DND-41 (cell line): ENCODE measurements at regions not wholly inside any gene's neighbourhood (a gene's known extent, or its start where the extent isn't known, plus 50 kb on each side); places are given as distances from the start of the nearest gene placed in this dataset.

Experiments used
- ATAC-seq: fragments of 200-7000 bp; cut with Tn5 transposase; 3 replicates; pipeline ENCODE4 v1.9.1; 2021; ENCODE audit warnings: low read depth; ENCODE audit not compliant: insufficient read depth
- DNase-seq: peaks from one replicate; pipeline ENCODE4 v3.0.0-alpha.2; 2020
- H2AFZ ChIP-seq: 2 replicates; pipeline ENCODE4 v1.6.0; 2012; ENCODE audit warnings: low read depth, low read length
- H3K27ac ChIP-seq: 2 replicates; pipeline ENCODE4 v1.5.1; 2012; ENCODE audit warnings: low read length, inconsistent platforms
- H3K27me3 ChIP-seq: fragments of 200-600 bp; sonication (generic); 2 replicates; pipeline ENCODE4 v1.6.0; 2012; ENCODE audit warnings: low read length, mild to moderate bottlenecking, inconsistent platforms; ENCODE audit not compliant: insufficient read depth, poor library complexity
- H3K36me3 ChIP-seq: 2 replicates; pipeline ENCODE4 v1.5.1; 2012; ENCODE audit warnings: low read length, inconsistent platforms; ENCODE audit not compliant: insufficient read depth
- H3K4me1 ChIP-seq: 2 replicates; pipeline ENCODE4 v1.5.1; 2012; ENCODE audit warnings: mild to moderate bottlenecking, low read length; ENCODE audit not compliant: insufficient read depth
- H3K4me2 ChIP-seq: 2 replicates; pipeline ENCODE4 v1.6.0; 2012; ENCODE audit warnings: mild to moderate bottlenecking, moderate library complexity, low read length, inconsistent platforms; ENCODE audit not compliant: insufficient read depth
- H3K4me3 ChIP-seq, 2 experiments: fragments of 200-600 bp in 1 of 2; shearing (Covaris generic) in 1 of 2; 2 replicates each; pipeline ENCODE4 v1.5.1; 2012 to 2016; ENCODE audit warnings: inconsistent platforms in 2 of 2, low read length in 2 of 2, mild to moderate bottlenecking in 2 of 2, low read depth in 1 of 2, moderate library complexity in 1 of 2
- H3K79me2 ChIP-seq: 2 replicates; pipeline ENCODE4 v1.6.0; 2012; ENCODE audit warnings: low read length, inconsistent platforms; ENCODE audit not compliant: insufficient read depth
- H3K9ac ChIP-seq: 2 replicates; pipeline ENCODE4 v1.6.0; 2012; ENCODE audit warnings: low read depth, mild to moderate bottlenecking, inconsistent platforms, low read length, moderate library complexity
- H3K9me3 ChIP-seq: 2 replicates; pipeline ENCODE4 v1.5.1; 2012; ENCODE audit warnings: low read length, moderate library complexity, mild to moderate bottlenecking, inconsistent platforms; ENCODE audit not compliant: insufficient read depth, severe bottlenecking
- H4K20me1 ChIP-seq: 2 replicates; pipeline ENCODE4 v1.6.0; 2012; ENCODE audit warnings: low read length; ENCODE audit not compliant: insufficient read depth
- EZH2 ChIP-seq: IDR thresholded peaks from 3 replicates; pipeline ENCODE4 v1.6.1; 2012; ENCODE audit warnings: borderline replicate concordance, low read depth, mild to moderate bottlenecking, moderate library complexity, low read length, inconsistent platforms; ENCODE audit not compliant: severe bottlenecking
- TF ChIP-seq, protein P1 (sequence below): IDR thresholded peaks from 2 replicates; pipeline ENCODE4 v1.5.1; 2012; ENCODE audit warnings: borderline replicate concordance, low read length, moderate library complexity, mild to moderate bottlenecking; ENCODE audit not compliant: poor library complexity, severe bottlenecking; ENCODE audit errors: extremely low read depth

DNA sequence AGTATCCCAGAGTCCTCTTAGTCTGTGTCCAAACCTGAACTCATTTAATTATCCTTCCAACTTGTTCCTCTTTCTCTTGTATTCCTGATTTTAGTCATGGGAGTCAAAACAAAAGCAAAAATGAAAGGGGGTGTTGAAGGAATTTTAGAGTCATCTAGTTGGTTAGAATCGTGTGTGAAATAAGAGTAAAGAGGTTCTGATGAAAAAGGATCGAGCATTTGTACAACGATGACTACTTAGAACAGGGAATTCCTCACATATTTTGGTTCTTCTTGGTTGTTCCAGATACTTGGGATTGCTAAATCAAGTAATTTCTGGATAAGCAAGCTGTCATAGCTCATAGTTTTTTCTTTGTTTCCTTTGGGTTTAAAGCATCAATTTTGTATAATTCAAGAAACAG is 194.4 kb downstream of the BCOR start:
- TF ChIP-seq, protein P1, sequence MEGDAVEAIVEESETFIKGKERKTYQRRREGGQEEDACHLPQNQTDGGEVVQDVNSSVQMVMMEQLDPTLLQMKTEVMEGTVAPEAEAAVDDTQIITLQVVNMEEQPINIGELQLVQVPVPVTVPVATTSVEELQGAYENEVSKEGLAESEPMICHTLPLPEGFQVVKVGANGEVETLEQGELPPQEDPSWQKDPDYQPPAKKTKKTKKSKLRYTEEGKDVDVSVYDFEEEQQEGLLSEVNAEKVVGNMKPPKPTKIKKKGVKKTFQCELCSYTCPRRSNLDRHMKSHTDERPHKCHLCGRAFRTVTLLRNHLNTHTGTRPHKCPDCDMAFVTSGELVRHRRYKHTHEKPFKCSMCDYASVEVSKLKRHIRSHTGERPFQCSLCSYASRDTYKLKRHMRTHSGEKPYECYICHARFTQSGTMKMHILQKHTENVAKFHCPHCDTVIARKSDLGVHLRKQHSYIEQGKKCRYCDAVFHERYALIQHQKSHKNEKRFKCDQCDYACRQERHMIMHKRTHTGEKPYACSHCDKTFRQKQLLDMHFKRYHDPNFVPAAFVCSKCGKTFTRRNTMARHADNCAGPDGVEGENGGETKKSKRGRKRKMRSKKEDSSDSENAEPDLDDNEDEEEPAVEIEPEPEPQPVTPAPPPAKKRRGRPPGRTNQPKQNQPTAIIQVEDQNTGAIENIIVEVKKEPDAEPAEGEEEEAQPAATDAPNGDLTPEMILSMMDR = no peak
- TF ChIP-seq EZH2 = no peak
- DNase-seq (no peak), ATAC-seq (no peak)
- H3K4me2 ChIP-seq = no peak overlapping the region
- H4K20me1 ChIP-seq = no peaks in the 10 kb centered on the region
- no peak overlapping the region for H3K27ac ChIP-seq
- H3K27me3 ChIP-seq = no peaks in the 10 kb centered on the region
- H3K9me3 ChIP-seq = no peaks in the 10 kb centered on the region
- 0 out of 2 replicates have a peak, but pooled peaks cover 5% of the 10 kb centered on the region for H3K4me1 ChIP-seq
- no peak overlapping the region for H2AFZ ChIP-seq
- H3K79me2 ChIP-seq = no peaks in the 10 kb centered on the region
- no peak overlapping the region for H3K4me3 ChIP-seq
- no peaks in the 10 kb centered on the region for H3K36me3 ChIP-seq
- H3K9ac ChIP-seq = no peak overlapping the region

DNA sequence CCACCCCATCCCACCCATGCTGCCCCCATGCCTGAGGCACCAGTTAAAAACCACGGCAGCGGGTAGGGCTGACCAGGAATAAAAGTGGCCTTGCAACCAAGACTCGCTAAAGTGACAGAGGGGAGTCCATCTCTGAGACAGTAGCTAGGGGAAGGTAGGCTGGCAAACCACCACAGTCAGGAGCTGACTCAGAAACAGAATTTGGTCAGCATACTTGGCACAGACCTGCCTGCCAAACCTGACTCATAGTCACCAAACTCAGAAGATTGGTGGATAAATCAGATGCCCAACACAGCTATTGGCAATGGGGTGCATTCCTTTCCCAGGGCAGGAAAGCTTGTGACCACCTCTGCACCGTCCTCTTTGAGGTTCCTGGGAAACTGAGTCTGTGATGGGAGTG is 193.8 kb downstream of the BCOR start:
- no peak overlapping the region for H3K27ac ChIP-seq
- H2AFZ ChIP-seq = no peak overlapping the region
- no peaks in the 10 kb centered on the region for H3K36me3 ChIP-seq
- no peaks in the 10 kb centered on the region for H3K9me3 ChIP-seq
- no peak overlapping the region for H3K4me3 ChIP-seq
- no peaks in the 10 kb centered on the region for H3K27me3 ChIP-seq
- H3K9ac ChIP-seq = no peak overlapping the region
- no peak for ATAC-seq
- no peak overlapping the region for H3K4me2 ChIP-seq
- H3K79me2 ChIP-seq = no peaks in the 10 kb centered on the region
- DNase-seq = no peak
- H4K20me1 ChIP-seq = no peaks in the 10 kb centered on the region
- no peak for TF ChIP-seq EZH2
- TF ChIP-seq, protein P1 = no peak
- 0 out of 2 replicates have a peak, but pooled peaks cover 5% of the 10 kb centered on the region for H3K4me1 ChIP-seq

DNA sequence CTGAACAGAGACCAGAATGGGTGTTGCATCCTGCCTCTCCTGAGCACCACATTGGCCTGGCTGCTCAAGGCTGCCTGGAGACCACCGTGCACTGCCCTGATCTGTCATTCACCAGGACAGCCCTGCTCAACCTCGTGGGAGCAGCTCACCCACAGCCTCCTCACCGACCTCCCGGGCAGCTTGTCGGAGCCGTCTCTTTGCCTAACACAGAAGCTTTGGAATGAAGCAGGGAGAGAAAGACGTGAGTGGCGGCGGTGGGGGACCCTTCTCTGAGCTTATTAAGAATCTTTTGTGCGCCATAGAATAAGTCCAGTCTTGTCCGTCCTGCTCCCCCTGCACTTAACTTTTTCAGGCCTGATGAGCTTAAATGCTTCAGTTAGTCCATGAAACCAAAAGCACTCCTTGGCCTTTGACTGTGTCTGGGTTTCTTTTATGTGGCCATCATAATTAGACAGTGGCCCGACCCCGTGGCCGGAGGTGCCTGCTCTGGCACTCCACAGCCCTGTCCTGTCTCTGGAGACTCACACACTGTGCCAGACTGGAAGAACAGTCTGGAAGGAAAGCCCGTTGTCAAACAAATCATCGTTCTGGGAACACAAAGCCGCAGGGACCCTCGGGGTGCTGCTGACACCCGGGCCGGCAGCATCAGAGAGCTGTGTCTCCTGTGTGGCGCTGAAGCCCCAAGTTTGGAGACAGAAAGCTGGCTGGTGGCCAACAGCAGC is 192.8 kb downstream of the BCOR start:
- H3K36me3 ChIP-seq = no peaks in the 10 kb centered on the region
- H4K20me1 ChIP-seq = no peaks in the 10 kb centered on the region
- H3K4me1 ChIP-seq = 0 out of 2 replicates have a peak, but pooled peaks cover 5% of the 10 kb centered on the region
- H3K27ac ChIP-seq = no peak overlapping the region
- ATAC-seq (no peak), DNase-seq (no peak)
- TF ChIP-seq EZH2 = no peak
- TF ChIP-seq, protein P1 = no peak
- no peak overlapping the region for H3K4me2 ChIP-seq
- no peak overlapping the region for H3K9ac ChIP-seq
- no peak overlapping the region for H2AFZ ChIP-seq
- H3K4me3 ChIP-seq = no peak overlapping the region
- H3K27me3 ChIP-seq = no peaks in the 10 kb centered on the region
- no peaks in the 10 kb centered on the region for H3K79me2 ChIP-seq
- no peaks in the 10 kb centered on the region for H3K9me3 ChIP-seq
